Suprapubic skin (tissue), 4 donors: ENCODE measurements at regions not wholly inside any gene's neighbourhood (a gene's known extent, or its start where the extent isn't known, plus 50 kb on each side); places are given as distances from the start of the nearest gene placed in this dataset.
A peak's percentile ranks its signal among the peaks of the same experiment; 100 is the strongest.

Experiments used
- DNase-seq, 2 donors: peaks; one replicate each; pipeline ENCODE4 v3.0.0-alpha.2; 2019; ENCODE audit warnings: low spot score in 2 of 2
- H3K27ac ChIP-seq: fragments of 200-600 bp; sonication (generic); one replicate; pipeline ENCODE4 v1.5.1; 2019
- H3K27me3 ChIP-seq: fragments of 200-600 bp; sonication (generic); one replicate; pipeline ENCODE4 v1.5.1; 2019
- H3K36me3 ChIP-seq: fragments of 200-600 bp; sonication (generic); one replicate; pipeline ENCODE4 v1.5.1; 2019
- H3K4me1 ChIP-seq: fragments of 200-600 bp; sonication (generic); one replicate; pipeline ENCODE4 v1.5.1; 2019
- H3K4me3 ChIP-seq: fragments of 200-600 bp; sonication (generic); one replicate; pipeline ENCODE4 v1.5.1; 2019; ENCODE audit warnings: mild to moderate bottlenecking
- H3K9me3 ChIP-seq: fragments of 200-600 bp; sonication (generic); one replicate; pipeline ENCODE4 v1.5.1; 2019
- CTCF ChIP-seq, 2 donors: fragments of 200-600 bp in 1 of 2; fragments of 450-650 bp in 1 of 2; sonication (generic) in 1 of 2; IDR thresholded peaks; one replicate each; pipeline ENCODE4 v1.5.1; 2016 to 2019; ENCODE audit warnings: antibody characterized with exemption in 2 of 2, mild to moderate bottlenecking in 1 of 2, moderate library complexity in 1 of 2
- EP300 ChIP-seq: sonication (generic); formaldehyde crosslinking; IDR thresholded peaks from one replicate; pipeline ENCODE4 v1.6.1; 2017; ENCODE audit warnings: antibody characterized with exemption
- POLR2A ChIP-seq, 2 donors: fragments of 450-650 bp; IDR thresholded peaks; one replicate each; pipeline ENCODE4 v1.6.1; 2017; ENCODE audit warnings: antibody characterized with exemption in 2 of 2, mild to moderate bottlenecking in 2 of 2, moderate library complexity in 2 of 2
- POLR2AphosphoS5 ChIP-seq, 3 donors: sonication (generic); formaldehyde crosslinking; IDR thresholded peaks; one replicate each; pipeline ENCODE4 v1.6.1; 2017; ENCODE audit warnings: antibody characterized with exemption in 3 of 3
- WGBS: methylation state at CpG from one replicate; pipeline ENCODE4 v1.1.5; 2018; 5-methylcytosine and 5-hydroxymethylcytosine counted together

- H3K27me3 ChIP-seq = no peaks in the 10 kb centered on the region
- H3K36me3 ChIP-seq = no peaks in the 10 kb centered on the region
- H3K9me3 ChIP-seq = no peaks in the 10 kb centered on the region
- H3K27ac ChIP-seq = peak overlapping the region; percentile 64
- TF ChIP-seq CTCF (IDR thresholded peaks at IDR 0.05) (no peak), POLR2A (IDR thresholded peaks at IDR 0.05) (no peak), POLR2AphosphoS5 (IDR thresholded peaks at IDR 0.05) (no peak), EP300 (no peak)
- 49% methylated on average over 4 of the region's 4 CpGs for WGBS
- peaks cover 21% of the 10 kb centered on the region for H3K4me1 ChIP-seq
- no peak for DNase-seq
- H3K4me3 ChIP-seq = no peak overlapping the region
These were observed 92.4 kb downstream of the CLDN1 start for GRCh38 chr3:190229632-190230424.

GRCh38 chr3:190227064-190227463 is 95.2 kb downstream of the CLDN1 start:
- peaks cover 18% of the 10 kb centered on the region for H3K4me1 ChIP-seq
- H3K27ac ChIP-seq = no peak overlapping the region
- no peaks in the 10 kb centered on the region for H3K27me3 ChIP-seq
- WGBS = 54% methylated on average over 2 of the region's 2 CpGs
- DNase-seq = no peak
- no peak for TF ChIP-seq POLR2A (IDR thresholded peaks at IDR 0.05)
- no peak for TF ChIP-seq POLR2AphosphoS5 (IDR thresholded peaks at IDR 0.05)
- no peak for TF ChIP-seq CTCF (IDR thresholded peaks at IDR 0.05)
- TF ChIP-seq EP300 = no peak
- H3K36me3 ChIP-seq = no peaks in the 10 kb centered on the region
- H3K9me3 ChIP-seq = no peaks in the 10 kb centered on the region
- no peak overlapping the region for H3K4me3 ChIP-seq

GRCh38 chr3:190224863-190225692 is 97.2 kb downstream of the CLDN1 start:
- DNase-seq = no peak

GRCh38 chr3:190224456-190224855 is 97.8 kb downstream of the CLDN1 start:
- WGBS = 68% methylated on average over 4 of the region's 4 CpGs
- no peak for TF ChIP-seq CTCF (IDR thresholded peaks at IDR 0.05)
- TF ChIP-seq POLR2A (IDR thresholded peaks at IDR 0.05) = no peak
- no peak for TF ChIP-seq EP300
- TF ChIP-seq POLR2AphosphoS5 (IDR thresholded peaks at IDR 0.05) = no peak
- Histone ChIP-seq H3K9me3 (no peaks in the 10 kb centered on the region), H3K36me3 (no peaks in the 10 kb centered on the region), H3K4me1 (peaks cover 3% of the 10 kb centered on the region), H3K27me3 (no peaks in the 10 kb centered on the region), H3K4me3 (no peak overlapping the region), H3K27ac (no peak overlapping the region)
- DNase-seq = no peak

More at GRCh38 chr3:190224863-190225692, 97.2 kb downstream of the CLDN1 start:
- no peak overlapping the region for H3K4me3 ChIP-seq
- no peaks in the 10 kb centered on the region for H3K36me3 ChIP-seq
- H3K4me1 ChIP-seq = peaks cover 5% of the 10 kb centered on the region
- H3K27me3 ChIP-seq = no peaks in the 10 kb centered on the region
- no peak overlapping the region for H3K27ac ChIP-seq
- H3K9me3 ChIP-seq = no peaks in the 10 kb centered on the region
- WGBS = 16% methylated on average over 4 of the region's 4 CpGs
- TF ChIP-seq EP300 (no peak), POLR2A (IDR thresholded peaks at IDR 0.05) (no peak), CTCF (IDR thresholded peaks at IDR 0.05) (peak; percentile 24 to 28), POLR2AphosphoS5 (IDR thresholded peaks at IDR 0.05) (no peak)

- Histone ChIP-seq H3K36me3 (no peaks in the 10 kb centered on the region), H3K9me3 (no peaks in the 10 kb centered on the region), H3K27me3 (no peaks in the 10 kb centered on the region), H3K4me3 (no peak overlapping the region), H3K4me1 (no peaks in the 10 kb centered on the region), H3K27ac (no peak overlapping the region)
- TF ChIP-seq POLR2A (IDR thresholded peaks at IDR 0.05) = no peak
- no peak for TF ChIP-seq EP300
- no peak for TF ChIP-seq CTCF (IDR thresholded peaks at IDR 0.05)
- no peak for TF ChIP-seq POLR2AphosphoS5 (IDR thresholded peaks at IDR 0.05)
- WGBS = 100% methylated on average over 3 of the region's 4 CpGs
- no peak for DNase-seq
These were observed 99.3 kb downstream of the CLDN1 start for GRCh38 chr3:190222916-190223315.
